DMS153 (cell line): ENCODE measurements at regions not wholly inside any gene's neighbourhood (a gene's known extent, or its start where the extent isn't known, plus 50 kb on each side); places are given as distances from the start of the nearest gene placed in this dataset.
A peak's percentile ranks its signal among the peaks of the same experiment; 100 is the strongest.

Experiments used
- DNase-seq: peaks from one replicate; lab custom pipeline; 2025; lab: John Stamatoyannopoulos, UW

- DNase-seq = no peak
These were observed 410.7 kb upstream of the JAG1 start for GRCh38 chr20:11084508-11084907.

DNA sequence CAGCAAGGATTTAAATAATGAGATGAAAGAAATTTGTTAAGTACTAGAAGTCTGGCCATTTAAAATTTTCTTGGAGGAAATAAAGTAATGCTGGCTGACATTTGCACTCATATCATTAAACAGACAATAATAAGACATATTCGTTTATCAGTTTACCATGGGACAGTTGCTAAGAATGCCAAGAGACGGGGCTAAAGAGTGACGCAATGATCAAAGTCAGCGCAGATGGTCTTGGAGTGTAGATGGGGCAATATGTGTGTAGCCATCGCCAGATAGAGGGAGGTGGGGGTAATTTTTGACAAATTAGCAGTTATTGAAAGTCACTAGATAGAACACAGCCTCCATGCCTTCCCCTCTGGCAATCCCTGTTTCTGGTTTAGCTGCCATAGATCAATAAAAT lies 413.2 kb upstream of the JAG1 start:
- DNase-seq = no peak

GRCh38 chr20:11090751-11091150 lies 417.0 kb upstream of the JAG1 start:
- DNase-seq = peak; percentile 21

DNA sequence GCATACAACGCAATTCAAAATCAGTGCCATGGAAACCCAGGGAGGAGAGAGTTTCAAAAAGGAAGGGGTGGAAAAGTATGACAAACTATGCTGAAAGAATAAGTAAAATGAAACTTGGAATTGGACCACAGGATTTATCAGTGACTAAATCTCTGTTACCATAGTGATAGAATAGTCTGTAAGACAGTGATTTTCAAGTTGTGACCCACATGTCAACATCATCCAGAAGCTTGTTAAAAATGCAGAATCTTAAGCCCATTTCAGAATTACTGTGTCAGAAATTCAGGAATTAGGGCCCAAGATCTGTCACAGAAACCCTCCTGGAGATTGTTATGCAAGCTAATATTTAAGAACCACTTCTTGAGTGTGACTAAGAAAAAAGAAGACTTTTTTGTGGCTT lies 417.7 kb upstream of the JAG1 start:
- no peak for DNase-seq

GRCh38 chr20:11092151-11092550 lies 418.4 kb upstream of the JAG1 start:
- no peak for DNase-seq

GRCh38 chr20:11094196-11094595 lies 420.4 kb upstream of the JAG1 start:
- no peak for DNase-seq

DNA sequence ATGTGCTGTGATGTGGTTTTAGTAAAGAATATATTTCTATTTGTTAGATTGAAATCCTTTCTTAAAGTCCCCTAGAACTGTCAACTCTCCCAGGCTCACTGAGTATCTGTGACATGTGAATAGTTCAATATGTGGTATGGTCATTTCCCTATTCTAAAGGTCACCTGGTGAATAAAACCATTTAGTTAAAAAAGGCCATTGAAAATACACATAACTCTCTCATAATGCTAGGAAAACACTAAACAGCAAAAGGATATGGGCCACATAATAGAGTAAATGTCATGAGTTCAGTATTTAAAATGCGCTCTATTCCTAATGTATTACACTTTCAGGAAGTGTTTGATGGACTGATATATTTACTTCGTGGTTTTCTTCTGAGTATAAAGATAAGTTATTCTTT lies 420.9 kb upstream of the JAG1 start:
- no peak for DNase-seq

DNA sequence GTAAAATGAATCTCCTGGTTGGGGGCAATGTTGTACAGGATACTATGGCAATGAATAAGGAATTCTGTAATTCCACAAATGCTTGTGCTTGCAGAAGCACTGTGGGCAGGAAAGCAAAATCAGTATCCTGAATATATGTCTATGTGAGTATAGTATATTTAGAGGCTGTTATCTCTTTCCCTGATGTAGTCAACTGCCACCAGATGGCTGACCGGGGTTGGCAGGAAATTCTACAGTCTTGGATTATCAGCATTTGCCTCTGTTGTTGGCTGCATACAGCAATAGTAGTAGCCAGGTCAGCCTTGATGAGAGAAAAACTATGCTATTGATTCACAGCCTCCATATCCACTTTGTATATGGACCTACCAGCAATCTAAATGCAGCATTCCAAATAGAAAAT lies 425.1 kb upstream of the JAG1 start:
- no peak for DNase-seq

DNA sequence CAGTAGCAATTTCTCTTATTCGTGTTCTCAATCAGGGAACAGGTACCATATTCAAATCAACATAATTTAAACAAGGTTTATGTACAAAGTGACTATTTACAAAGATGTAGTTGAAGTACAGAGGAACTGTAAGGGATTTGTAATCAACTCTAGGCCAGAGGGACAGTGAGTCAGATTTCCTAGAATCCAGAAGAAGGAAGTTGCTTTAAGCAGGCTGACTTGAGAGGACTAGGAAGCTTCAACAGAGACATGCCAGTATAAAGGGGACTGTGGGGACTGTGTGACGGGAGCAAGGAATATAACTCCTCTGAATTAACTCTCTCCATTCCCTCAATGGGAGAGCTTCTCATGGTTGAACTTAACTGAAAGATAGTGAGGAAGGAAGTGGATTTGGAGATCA lies 427.4 kb upstream of the JAG1 start:
- DNase-seq = no peak

GRCh38 chr20:11101696-11102095 lies 427.9 kb upstream of the JAG1 start:
- DNase-seq = no peak

DNA sequence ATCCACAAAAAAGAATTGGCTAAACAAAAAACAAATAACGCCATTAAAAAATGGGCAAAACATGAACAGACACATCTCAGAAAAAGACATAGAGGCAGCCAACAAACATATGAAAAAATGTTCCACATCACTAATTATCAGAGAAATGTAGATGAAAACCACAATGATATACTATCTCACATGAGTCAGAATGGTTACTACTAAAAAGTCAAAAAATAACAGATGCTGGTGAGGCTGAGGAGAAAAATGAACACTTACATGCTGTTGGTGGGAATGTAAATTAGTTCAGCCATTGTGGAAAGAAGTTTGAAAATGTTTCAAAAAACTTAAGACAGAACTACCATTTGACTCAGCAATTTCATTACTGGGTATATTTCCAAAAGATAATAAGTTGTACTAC lies 430.1 kb upstream of the JAG1 start:
- DNase-seq = no peak

GRCh38 chr20:11108102-11108810 lies 434.5 kb upstream of the JAG1 start:
- no peak for DNase-seq

GRCh38 chr20:11110535-11110934 lies 436.7 kb upstream of the JAG1 start:
- DNase-seq = no peak

DNA sequence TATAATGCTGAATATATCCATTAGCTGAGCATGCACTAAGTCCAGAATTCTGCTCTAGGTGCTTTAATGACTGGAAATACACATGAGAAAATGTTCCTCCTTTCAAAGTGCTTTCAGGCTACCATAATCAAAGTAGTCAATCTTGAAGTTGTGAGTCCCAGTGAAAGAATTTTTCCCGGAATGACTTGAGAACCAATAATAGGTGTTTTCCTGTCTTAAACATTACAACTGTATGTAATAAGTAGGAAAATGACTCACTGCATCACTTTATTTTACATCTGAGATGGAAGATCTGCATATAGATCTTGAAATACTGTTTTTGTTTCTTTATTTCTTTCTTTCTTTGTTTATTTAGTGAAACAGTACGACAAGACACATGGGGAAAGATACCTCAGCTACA lies 437.4 kb upstream of the JAG1 start:
- DNase-seq = no peak

DNA sequence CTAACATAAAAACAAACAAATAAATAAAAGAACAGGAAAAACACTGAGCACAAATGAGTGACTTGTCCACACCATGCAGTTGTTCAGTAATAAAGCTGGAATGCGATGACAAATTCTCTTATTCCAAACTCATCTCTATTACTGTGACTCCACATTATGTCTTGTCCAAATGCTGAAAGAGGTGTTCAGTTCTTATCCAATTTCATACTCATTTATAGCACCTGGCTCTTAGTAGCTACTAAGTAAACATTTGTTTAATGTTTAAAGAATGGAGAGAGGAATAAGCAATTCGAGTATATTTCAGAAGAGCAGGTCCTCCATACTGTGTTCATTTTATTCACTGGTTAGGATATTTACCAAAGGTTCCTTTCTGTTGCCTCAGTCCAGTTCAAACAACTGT lies 439.0 kb upstream of the JAG1 start:
- peak; percentile 92 for DNase-seq

- no peak for DNase-seq
These were observed 440.6 kb upstream of the JAG1 start for GRCh38 chr20:11114382-11114781.

DNA sequence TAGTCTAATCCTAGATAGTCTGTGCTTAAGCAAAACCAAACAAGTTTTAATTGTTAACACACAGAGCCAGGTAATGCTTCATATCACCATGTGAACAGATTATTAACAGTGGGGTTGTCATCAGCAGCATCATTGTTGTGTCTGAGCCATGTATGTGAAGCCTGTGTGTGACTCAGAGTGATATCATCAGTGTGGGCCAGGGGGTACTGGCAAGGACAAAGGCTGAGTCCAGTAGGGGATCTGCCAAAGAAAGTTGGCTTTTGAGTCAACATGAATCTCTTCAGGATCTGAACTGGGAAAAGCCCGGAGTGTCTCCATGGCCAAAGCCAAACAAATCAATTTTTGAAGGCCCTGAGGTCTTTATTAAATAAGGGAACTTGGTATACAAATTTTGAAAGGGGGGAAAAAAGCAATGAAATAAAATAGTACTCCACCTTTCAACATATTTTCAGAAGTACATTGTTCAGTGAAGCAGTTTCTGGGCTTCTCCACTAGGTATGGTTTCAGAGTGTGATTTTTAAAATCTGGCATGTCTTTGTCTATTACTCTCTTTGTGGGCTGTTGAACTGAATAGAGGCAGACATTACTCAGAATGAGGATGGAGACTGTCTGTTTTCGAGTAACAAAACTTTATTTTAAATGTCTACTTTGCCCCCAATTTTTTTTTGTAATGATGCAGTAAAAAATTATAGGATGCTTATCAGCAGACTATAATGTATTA lies 444.2 kb upstream of the JAG1 start:
- no peak for DNase-seq

DNA sequence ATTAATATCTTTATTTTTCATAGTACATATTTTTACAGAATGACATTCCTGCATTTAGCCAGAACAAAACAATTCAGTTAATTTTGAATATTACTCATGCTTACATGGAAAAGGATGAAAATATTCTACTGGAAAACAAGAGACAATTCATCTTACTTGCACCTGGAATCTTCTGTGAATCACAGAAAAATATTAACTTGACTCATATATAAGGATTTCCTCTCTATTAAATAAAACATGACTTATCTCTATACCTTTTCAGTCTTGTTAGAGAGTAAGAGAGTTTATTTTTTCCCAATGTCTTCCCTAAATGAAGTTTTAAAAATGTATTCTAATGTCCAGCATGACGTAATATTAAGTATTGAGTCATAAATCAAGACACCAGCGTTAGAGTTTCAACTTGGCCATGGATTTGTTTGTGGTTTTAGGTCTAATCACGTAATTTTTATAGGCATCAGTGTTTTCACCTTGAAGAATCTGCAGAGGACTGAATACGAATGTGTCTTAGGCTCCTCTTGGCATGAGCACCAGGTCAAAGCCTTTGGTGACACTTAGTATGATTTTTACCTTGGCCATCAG lies 445.1 kb upstream of the JAG1 start:
- no peak for DNase-seq

DNA sequence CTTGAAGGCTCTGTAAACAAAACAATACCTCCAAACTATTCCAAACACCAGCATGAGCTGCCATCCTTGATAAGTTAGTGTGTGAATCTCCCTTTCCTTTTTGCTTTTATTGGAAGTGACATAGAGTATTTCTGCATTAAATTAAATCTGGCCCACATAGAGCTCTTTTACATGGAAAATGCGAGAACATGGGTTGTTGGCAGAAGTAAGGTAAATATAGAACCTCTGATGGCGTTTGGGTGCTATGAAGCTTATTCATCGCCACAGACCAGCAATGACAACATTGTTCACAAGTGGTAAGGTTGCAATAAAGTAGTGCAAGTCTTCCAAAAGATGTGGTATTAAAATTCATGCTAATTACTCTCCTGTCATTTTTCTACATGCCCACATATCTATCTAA lies 445.8 kb upstream of the JAG1 start:
- DNase-seq = no peak

GRCh38 chr20:11120431-11120830 lies 446.6 kb upstream of the JAG1 start:
- DNase-seq = no peak

DNA sequence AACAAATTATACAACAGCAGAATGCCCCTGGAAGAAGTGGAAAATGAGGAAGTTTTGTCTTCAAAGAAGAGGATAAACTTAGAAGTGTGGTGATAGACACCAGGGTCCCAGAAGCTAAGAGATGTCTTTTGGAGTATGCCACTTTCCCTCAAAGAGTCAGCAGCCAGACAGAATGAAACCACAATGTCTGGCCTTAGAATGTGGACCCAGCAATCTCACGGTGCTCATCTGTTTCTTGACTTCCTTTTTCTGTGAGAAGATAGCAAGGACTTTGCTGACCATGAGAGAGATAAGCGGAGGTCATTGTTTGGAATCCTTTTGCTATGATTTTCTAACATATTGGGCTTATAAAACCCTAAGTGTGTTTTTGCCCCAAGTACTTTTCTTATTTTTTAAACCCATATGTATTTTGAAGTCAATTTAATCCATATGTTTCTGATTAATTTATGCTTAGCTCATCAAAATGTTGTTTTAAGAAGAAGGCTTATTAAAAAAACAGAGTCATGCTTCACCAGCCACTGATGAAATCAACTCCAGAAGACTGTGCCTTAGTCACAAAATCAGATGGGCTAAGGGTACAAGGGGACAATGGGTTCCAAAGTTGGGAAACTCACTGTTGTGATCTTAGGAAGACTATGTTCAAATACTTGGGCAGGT lies 451.2 kb upstream of the JAG1 start:
- DNase-seq = no peak

DNA sequence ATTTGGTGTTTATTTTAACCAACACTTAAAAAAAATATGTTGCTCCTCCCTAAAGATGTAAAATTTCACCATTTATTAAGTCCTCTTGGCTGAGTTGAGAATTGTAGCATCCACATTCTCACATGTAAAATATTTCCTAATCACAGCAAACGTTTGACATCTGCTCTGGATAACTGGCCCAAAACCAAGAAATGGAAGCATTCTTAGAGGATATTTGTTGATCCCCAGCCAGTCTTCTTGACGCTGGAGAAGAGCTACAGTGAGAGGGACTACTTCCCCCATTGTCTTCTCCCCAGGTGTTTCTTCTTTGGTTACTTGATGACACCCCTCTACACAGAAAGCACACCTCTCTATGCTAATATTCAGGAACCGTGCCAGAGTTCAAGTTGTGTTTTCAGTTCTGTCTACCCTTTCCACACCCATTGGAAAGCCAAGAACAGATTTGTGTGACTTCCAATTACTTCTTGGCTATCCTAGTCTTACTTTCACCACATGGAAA lies 454.5 kb upstream of the JAG1 start:
- DNase-seq = no peak

GRCh38 chr20:11128721-11129120 lies 454.9 kb upstream of the JAG1 start:
- DNase-seq = no peak
